ENCODE measurements at regions not wholly inside any gene's neighbourhood (a gene's known extent, or its start where the extent isn't known, plus 50 kb on each side); places are given as distances from the start of the nearest gene placed in this dataset.
"Not testable (repeated sequence)": the region's sequence is repeated elsewhere in the genome, so short reads cannot be mapped to it uniquely, and the experiment has no call there.

- DNase-seq (ENCODE audit: low read depth), result no peak
- H3K4me3 ChIP-seq (ENCODE audit: low read length), result no peak overlapping the region
- TF ChIP-seq CTCF (conservative IDR thresholded peaks at IDR 0.05; ENCODE audit: low read depth, low read length), result no peak
Observed at GRCh38 chr3:176147251-176147650, 1050.0 kb downstream of the TBL1XR1 start.

GRCh38 chr3:176141837-176142236 lies 1055.4 kb downstream of the TBL1XR1 start:
- no peak for TF ChIP-seq CTCF (conservative IDR thresholded peaks at IDR 0.05; ENCODE audit: low read depth, low read length)
- no peak for DNase-seq (ENCODE audit: low read depth)
- H3K4me3 ChIP-seq (ENCODE audit: low read length), result no peak overlapping the region

- no peak for DNase-seq (ENCODE audit: low read depth)
- TF ChIP-seq CTCF (conservative IDR thresholded peaks at IDR 0.05; ENCODE audit: low read depth, low read length), result no peak
Observed at GRCh38 chr3:176120507-176120906, 1076.8 kb downstream of the TBL1XR1 start.

GRCh38 chr3:176119826-176120225 lies 1077.5 kb downstream of the TBL1XR1 start:
- H3K4me3 ChIP-seq (ENCODE audit: low read length), result no peak overlapping the region
- no peak for DNase-seq (ENCODE audit: low read depth)
- no peak for TF ChIP-seq CTCF (conservative IDR thresholded peaks at IDR 0.05; ENCODE audit: low read depth, low read length)

More at GRCh38 chr3:176120507-176120906, 1076.8 kb downstream of the TBL1XR1 start:
- H3K4me3 ChIP-seq (ENCODE audit: low read length), result no peak overlapping the region

GRCh38 chr3:176106380-176106779 lies 1090.9 kb downstream of the TBL1XR1 start:
- no peak for DNase-seq (ENCODE audit: low read depth)
- no peak for TF ChIP-seq CTCF (conservative IDR thresholded peaks at IDR 0.05; ENCODE audit: low read depth, low read length)
- no peak overlapping the region for H3K4me3 ChIP-seq (ENCODE audit: low read length)

GRCh38 chr3:176097027-176097426 lies 1100.3 kb downstream of the TBL1XR1 start:
- no peak for DNase-seq (ENCODE audit: low read depth)
- no peak for TF ChIP-seq CTCF (conservative IDR thresholded peaks at IDR 0.05; ENCODE audit: low read depth, low read length)
- no peak overlapping the region for H3K4me3 ChIP-seq (ENCODE audit: low read length)

- H3K4me3 ChIP-seq (ENCODE audit: low read length); DNase-seq (ENCODE audit: low read depth): not testable (repeated sequence)
Observed at GRCh38 chr3:176093892-176094291, 1103.4 kb downstream of the TBL1XR1 start.

GRCh38 chr3:176090727-176091126 lies 1106.6 kb downstream of the TBL1XR1 start:
- H3K4me3 ChIP-seq (ENCODE audit: low read length), result no peak overlapping the region
- DNase-seq (ENCODE audit: low read depth), result no peak
- no peak for TF ChIP-seq CTCF (conservative IDR thresholded peaks at IDR 0.05; ENCODE audit: low read depth, low read length)
